ENCODE measurements at regions not wholly inside any gene's neighbourhood (a gene's known extent, or its start where the extent isn't known, plus 50 kb on each side); places are given as distances from the start of the nearest gene placed in this dataset.

DNA sequence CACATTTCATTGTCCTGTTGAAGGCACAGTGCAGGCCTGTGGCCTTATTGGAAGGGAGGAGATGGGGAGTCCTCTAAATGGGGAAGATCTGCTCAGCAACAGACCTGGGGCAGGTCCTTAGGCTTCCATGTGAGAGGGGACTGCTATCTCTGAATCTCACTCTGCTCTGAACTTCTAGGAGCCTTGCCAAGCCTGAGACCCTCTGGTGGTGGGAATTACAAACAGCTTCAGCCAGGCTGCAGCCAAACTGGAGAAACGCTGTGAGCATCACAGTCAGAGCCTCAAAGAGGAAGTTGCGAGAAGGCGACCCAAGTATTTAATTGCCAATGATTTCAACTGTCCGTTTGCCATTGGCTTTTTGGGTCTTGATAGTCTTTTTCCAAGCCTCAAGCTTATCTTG lies 66.8 kb upstream of the MC2R start:
- no peak for TF ChIP-seq POLR2A (IDR thresholded peaks at IDR 0.05)
- no peak for TF ChIP-seq CTCF (IDR thresholded peaks at IDR 0.05 in 4 of 5, conservative IDR thresholded peaks at IDR 0.05 in 1 of 5)
- no peak for DNase-seq
- H3K4me3 ChIP-seq = no peak overlapping the region
- intact Hi-C loops (cut with DNase I; ENCODE audit: low total_unique reads) = no loop called here
- in situ Hi-C loops (cut with MboI; ENCODE audit: low sequenced_read_pairs in 4 of 4) = no loop called here
- no peak for ATAC-seq
- H3K27me3 ChIP-seq = no peaks in the 10 kb centered on the region
- no peaks in the 10 kb centered on the region for H3K4me1 ChIP-seq
- no peaks in the 10 kb centered on the region for H3K9me3 ChIP-seq
- no peak overlapping the region for H3K27ac ChIP-seq
- no peaks in the 10 kb centered on the region for H3K36me3 ChIP-seq

- in situ Hi-C loops (cut with MboI; ENCODE audit: low sequenced_read_pairs in 4 of 4) (loop anchor here in 1 of 4 donors (25.0 kb wide), 1 partner anchor 111 kb away; no protein-coding TSS in a partner anchor), intact Hi-C loops (cut with DNase I; ENCODE audit: low total_unique reads) (no loop called here)
- no peak for DNase-seq
- TF ChIP-seq CTCF (IDR thresholded peaks at IDR 0.05 in 4 of 5, conservative IDR thresholded peaks at IDR 0.05 in 1 of 5) (no peak), POLR2A (IDR thresholded peaks at IDR 0.05) (no peak)
- no peaks in the 10 kb centered on the region for H3K36me3 ChIP-seq
- no peaks in the 10 kb centered on the region for H3K9me3 ChIP-seq
- H3K27ac ChIP-seq = no peak overlapping the region
- ATAC-seq = no peak
- no peak overlapping the region for H3K4me3 ChIP-seq
- H3K4me1 ChIP-seq = no peaks in the 10 kb centered on the region
- H3K27me3 ChIP-seq = no peaks in the 10 kb centered on the region
These were observed 57.8 kb upstream of the MC2R start for GRCh38 chr18:13973061-13973575.

Data from gastrocnemius medialis (tissue), 4 donors.